Peyer's patch (tissue), 4 donors: ENCODE measurements at regions not wholly inside any gene's neighbourhood (a gene's known extent, or its start where the extent isn't known, plus 50 kb on each side); places are given as distances from the start of the nearest gene placed in this dataset.

ENCODE experiments used
- DNase-seq, 3 donors: peaks; one replicate each; pipeline ENCODE4 v3.0.0-alpha.2; 2017 to 2019
- H3K27ac ChIP-seq, 4 donors: fragments of 200-600 bp; sonication (generic); one replicate each; pipeline ENCODE4 v1.5.1; 2016 to 2019
- H3K27me3 ChIP-seq, 2 donors: fragments of 200-600 bp; sonication (generic); one replicate each; pipeline ENCODE4 v1.5.1; 2019
- H3K36me3 ChIP-seq, 3 donors: fragments of 200-600 bp; sonication (generic); one replicate each; pipeline ENCODE4 v1.5.1; 2016 to 2019
- H3K4me1 ChIP-seq, 4 donors: fragments of 200-600 bp; sonication (generic); one replicate each; pipeline ENCODE4 v1.5.1; 2016 to 2019
- H3K4me3 ChIP-seq, 4 donors: fragments of 200-600 bp; sonication (generic); 1 replicate in 3 of 4; 2 replicates in 1 of 4; pipeline ENCODE4 v1.5.1; 2016 to 2019; ENCODE audit warnings: mild to moderate bottlenecking in 1 of 4
- H3K9me3 ChIP-seq, 4 donors: fragments of 200-600 bp; sonication (generic); one replicate each; pipeline ENCODE4 v1.5.1; 2016 to 2019; ENCODE audit warnings: mild to moderate bottlenecking in 1 of 4
- POLR2A ChIP-seq, 2 donors: fragments of 450-650 bp; IDR thresholded peaks; one replicate each; pipeline ENCODE4 v1.5.1; 2017; ENCODE audit warnings: antibody characterized with exemption in 2 of 2, mild to moderate bottlenecking in 2 of 2, moderate library complexity in 2 of 2
- TF ChIP-seq, protein P1 (sequence below), 6 experiments: fragments of 450-650 bp in 4 of 6; fragments of 200-600 bp in 2 of 6; sonication (generic) in 1 of 6; IDR thresholded peaks; one replicate each; pipeline ENCODE4 v1.5.1; 2017 to 2019; ENCODE audit warnings: antibody characterized with exemption in 6 of 6, mild to moderate bottlenecking in 3 of 6, moderate library complexity in 1 of 6

GRCh38 chr15:85891470-85891869 is 96.7 kb upstream of the KLHL25 start:
- H3K36me3 ChIP-seq: no peaks in the 10 kb centered on the region
- no peak overlapping the region for H3K27ac ChIP-seq
- no peaks in the 10 kb centered on the region for H3K4me1 ChIP-seq
- no peak overlapping the region for H3K4me3 ChIP-seq
- DNase-seq: no peak
- no peaks in the 10 kb centered on the region for H3K27me3 ChIP-seq
- H3K9me3 ChIP-seq: no peaks in the 10 kb centered on the region
- TF ChIP-seq, protein P1, sequence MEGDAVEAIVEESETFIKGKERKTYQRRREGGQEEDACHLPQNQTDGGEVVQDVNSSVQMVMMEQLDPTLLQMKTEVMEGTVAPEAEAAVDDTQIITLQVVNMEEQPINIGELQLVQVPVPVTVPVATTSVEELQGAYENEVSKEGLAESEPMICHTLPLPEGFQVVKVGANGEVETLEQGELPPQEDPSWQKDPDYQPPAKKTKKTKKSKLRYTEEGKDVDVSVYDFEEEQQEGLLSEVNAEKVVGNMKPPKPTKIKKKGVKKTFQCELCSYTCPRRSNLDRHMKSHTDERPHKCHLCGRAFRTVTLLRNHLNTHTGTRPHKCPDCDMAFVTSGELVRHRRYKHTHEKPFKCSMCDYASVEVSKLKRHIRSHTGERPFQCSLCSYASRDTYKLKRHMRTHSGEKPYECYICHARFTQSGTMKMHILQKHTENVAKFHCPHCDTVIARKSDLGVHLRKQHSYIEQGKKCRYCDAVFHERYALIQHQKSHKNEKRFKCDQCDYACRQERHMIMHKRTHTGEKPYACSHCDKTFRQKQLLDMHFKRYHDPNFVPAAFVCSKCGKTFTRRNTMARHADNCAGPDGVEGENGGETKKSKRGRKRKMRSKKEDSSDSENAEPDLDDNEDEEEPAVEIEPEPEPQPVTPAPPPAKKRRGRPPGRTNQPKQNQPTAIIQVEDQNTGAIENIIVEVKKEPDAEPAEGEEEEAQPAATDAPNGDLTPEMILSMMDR (IDR thresholded peaks at IDR 0.05): no peak
- no peak for TF ChIP-seq POLR2A (IDR thresholded peaks at IDR 0.05)

DNA sequence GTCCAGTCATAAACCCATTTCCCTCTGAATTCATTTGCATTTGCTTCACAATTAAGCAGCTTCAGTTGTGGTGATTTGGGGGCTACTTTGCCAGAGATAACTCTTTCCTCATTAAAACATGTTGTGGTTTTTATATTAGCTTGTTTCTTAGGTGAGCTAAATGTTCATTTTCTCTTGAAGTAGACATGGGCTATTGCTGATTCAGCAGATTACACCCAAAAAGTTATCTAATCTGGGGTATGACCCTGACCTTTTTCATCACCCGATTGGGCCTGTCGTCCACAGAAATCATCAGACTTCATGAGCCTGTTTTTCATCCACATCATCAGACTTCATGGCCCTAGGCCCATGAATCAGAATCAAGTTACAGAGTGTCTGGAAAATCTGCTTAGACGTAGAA is 97.5 kb upstream of the KLHL25 start:
- TF ChIP-seq, protein P1 (IDR thresholded peaks at IDR 0.05): no peak
- no peak for TF ChIP-seq POLR2A (IDR thresholded peaks at IDR 0.05)
- Histone ChIP-seq H3K27ac (no peak overlapping the region), H3K4me3 (no peak overlapping the region), H3K36me3 (no peaks in the 10 kb centered on the region), H3K9me3 (no peaks in the 10 kb centered on the region), H3K4me1 (no peaks in the 10 kb centered on the region), H3K27me3 (no peaks in the 10 kb centered on the region)
- no peak for DNase-seq

GRCh38 chr15:85897207-85897894 is 102.6 kb upstream of the KLHL25 start:
- no peak overlapping the region for H3K4me3 ChIP-seq
- TF ChIP-seq, protein P1 (IDR thresholded peaks at IDR 0.05): no peak
- TF ChIP-seq POLR2A (IDR thresholded peaks at IDR 0.05): no peak
- H3K36me3 ChIP-seq: no peaks in the 10 kb centered on the region
- no peak for DNase-seq
- no peak overlapping the region for H3K27ac ChIP-seq
- no peaks in the 10 kb centered on the region for H3K27me3 ChIP-seq
- no peaks in the 10 kb centered on the region for H3K9me3 ChIP-seq
- H3K4me1 ChIP-seq: no peaks in the 10 kb centered on the region

GRCh38 chr15:85897895-85898717 is 103.4 kb upstream of the KLHL25 start:
- no peak for TF ChIP-seq POLR2A (IDR thresholded peaks at IDR 0.05)
- TF ChIP-seq, protein P1 (IDR thresholded peaks at IDR 0.05): no peak
- no peak for DNase-seq

GRCh38 chr15:85899927-85900326 is 105.2 kb upstream of the KLHL25 start:
- TF ChIP-seq, protein P1 (IDR thresholded peaks at IDR 0.05): no peak
- no peak for TF ChIP-seq POLR2A (IDR thresholded peaks at IDR 0.05)
- Histone ChIP-seq H3K36me3 (no peaks in the 10 kb centered on the region), H3K9me3 (no peaks in the 10 kb centered on the region), H3K4me3 (no peak overlapping the region), H3K27me3 (no peaks in the 10 kb centered on the region), H3K27ac (no peak overlapping the region), H3K4me1 (no peaks in the 10 kb centered on the region)
- no peak for DNase-seq

More at GRCh38 chr15:85897895-85898717, 103.4 kb upstream of the KLHL25 start:
- H3K9me3 ChIP-seq: no peaks in the 10 kb centered on the region
- H3K27ac ChIP-seq: no peak overlapping the region
- H3K36me3 ChIP-seq: no peaks in the 10 kb centered on the region
- H3K27me3 ChIP-seq: no peaks in the 10 kb centered on the region
- H3K4me3 ChIP-seq: no peak overlapping the region
- no peaks in the 10 kb centered on the region for H3K4me1 ChIP-seq
